ENCODE measurements at regions not wholly inside any gene's neighbourhood (a gene's known extent, or its start where the extent isn't known, plus 50 kb on each side); places are given as distances from the start of the nearest gene placed in this dataset.

DNA sequence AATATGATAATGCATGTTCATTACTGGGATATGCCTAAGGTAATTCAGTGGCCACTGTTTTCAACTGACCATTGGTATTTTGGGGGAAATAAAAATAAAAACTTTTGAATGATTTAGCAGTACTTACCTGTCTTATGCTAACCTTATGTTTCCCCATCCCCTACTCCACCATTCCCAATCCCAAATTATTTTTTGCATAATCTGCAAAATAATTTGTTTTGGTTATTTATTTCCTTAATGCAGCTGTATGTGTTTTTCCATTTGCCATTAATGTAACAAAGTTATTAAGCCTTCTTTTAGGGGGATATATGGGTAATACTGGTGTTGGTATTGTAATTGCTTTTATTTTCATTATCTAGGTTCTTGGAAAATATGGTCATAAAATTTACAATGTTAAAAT, 213.9 kb upstream of the GULP1 start:
- Histone ChIP-seq H3K4me3 (no peak overlapping the region), H3K27ac (no peak overlapping the region), H3K36me3 (no peaks in the 10 kb centered on the region), H3K9me3 (no peaks in the 10 kb centered on the region), H3K4me1 (no peaks in the 10 kb centered on the region), H3K27me3 (no peaks in the 10 kb centered on the region)
- TF ChIP-seq, protein P1, sequence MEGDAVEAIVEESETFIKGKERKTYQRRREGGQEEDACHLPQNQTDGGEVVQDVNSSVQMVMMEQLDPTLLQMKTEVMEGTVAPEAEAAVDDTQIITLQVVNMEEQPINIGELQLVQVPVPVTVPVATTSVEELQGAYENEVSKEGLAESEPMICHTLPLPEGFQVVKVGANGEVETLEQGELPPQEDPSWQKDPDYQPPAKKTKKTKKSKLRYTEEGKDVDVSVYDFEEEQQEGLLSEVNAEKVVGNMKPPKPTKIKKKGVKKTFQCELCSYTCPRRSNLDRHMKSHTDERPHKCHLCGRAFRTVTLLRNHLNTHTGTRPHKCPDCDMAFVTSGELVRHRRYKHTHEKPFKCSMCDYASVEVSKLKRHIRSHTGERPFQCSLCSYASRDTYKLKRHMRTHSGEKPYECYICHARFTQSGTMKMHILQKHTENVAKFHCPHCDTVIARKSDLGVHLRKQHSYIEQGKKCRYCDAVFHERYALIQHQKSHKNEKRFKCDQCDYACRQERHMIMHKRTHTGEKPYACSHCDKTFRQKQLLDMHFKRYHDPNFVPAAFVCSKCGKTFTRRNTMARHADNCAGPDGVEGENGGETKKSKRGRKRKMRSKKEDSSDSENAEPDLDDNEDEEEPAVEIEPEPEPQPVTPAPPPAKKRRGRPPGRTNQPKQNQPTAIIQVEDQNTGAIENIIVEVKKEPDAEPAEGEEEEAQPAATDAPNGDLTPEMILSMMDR (IDR thresholded peaks at IDR 0.05): no peak
- ATAC-seq (no peak), DNase-seq (no peak)
- intact Hi-C loops (cut with DNase I): no loop called here

DNA sequence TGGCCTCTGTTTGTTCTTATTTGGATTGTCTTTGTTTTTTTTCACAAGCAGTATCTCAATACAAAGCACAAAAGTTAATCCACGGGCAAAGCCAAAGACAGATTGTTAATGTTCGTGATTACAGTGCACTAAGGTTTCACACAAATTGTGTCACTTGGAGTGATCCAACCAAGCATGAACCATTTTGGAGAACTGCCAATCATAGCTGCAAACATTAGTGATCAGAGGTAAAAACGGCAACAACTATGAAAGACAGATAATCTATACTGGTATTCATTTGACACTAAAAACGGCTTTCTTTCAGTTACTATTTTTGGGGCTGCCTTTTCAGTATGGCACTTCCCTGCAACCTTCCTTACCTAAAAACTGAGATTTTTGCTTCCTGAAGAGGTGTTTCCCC, 213.1 kb upstream of the GULP1 start:
- Histone ChIP-seq H3K27me3 (no peaks in the 10 kb centered on the region), H3K27ac (no peak overlapping the region), H3K4me3 (no peak overlapping the region), H3K9me3 (no peaks in the 10 kb centered on the region), H3K36me3 (no peaks in the 10 kb centered on the region), H3K4me1 (no peaks in the 10 kb centered on the region)
- no peak for DNase-seq
- intact Hi-C loops (cut with DNase I): no loop called here
- no peak for ATAC-seq
- TF ChIP-seq, protein P1 (IDR thresholded peaks at IDR 0.05): no peak

DNA sequence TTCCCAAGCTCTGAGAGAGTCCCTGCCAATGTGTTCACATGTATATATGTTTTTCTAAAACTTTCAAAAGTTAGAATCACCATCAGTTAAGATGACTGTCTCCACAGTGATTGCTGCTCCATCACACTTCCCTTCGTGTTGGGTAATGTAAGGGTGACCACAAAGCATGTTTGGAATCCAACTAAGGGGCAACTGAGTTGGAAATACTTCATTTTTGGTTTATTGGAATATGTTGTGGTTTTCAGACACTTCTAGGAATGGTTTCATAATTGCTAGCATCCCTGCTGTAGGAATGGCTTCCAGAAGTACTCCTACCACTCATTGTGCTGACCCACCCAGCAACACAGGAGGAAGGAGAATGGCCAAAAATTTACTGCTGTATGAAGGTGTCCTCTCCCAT, 212.5 kb upstream of the GULP1 start:
- DNase-seq: no peak
- Histone ChIP-seq H3K4me1 (no peaks in the 10 kb centered on the region), H3K9me3 (no peaks in the 10 kb centered on the region), H3K27ac (no peak overlapping the region), H3K36me3 (no peaks in the 10 kb centered on the region), H3K4me3 (no peak overlapping the region), H3K27me3 (no peaks in the 10 kb centered on the region)
- no peak for ATAC-seq
- intact Hi-C loops (cut with DNase I): no loop called here
- TF ChIP-seq, protein P1 (IDR thresholded peaks at IDR 0.05): no peak

DNA sequence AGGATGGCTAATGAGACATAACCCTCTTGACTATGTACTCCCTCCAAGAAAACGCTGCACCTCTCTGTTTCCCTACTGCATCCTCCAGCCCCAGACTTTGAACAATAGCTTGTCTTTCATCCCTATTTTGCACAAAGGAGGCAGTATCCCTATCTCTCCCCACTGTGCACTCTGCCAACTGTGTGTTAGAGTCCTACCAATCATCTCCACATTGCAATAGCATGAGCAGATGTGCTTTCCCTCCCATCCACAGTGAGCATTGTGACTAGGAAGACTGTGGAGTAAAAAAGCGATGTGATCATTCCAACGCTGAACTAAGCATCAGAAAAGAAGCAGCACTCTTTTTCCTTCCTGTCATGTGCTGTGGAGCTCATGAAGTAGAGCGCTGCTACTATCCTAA, 206.3 kb upstream of the GULP1 start:
- ATAC-seq (no peak), DNase-seq (no peak)
- Histone ChIP-seq H3K27ac (no peak overlapping the region), H3K27me3 (no peaks in the 10 kb centered on the region), H3K4me1 (no peaks in the 10 kb centered on the region), H3K4me3 (no peak overlapping the region), H3K9me3 (no peaks in the 10 kb centered on the region), H3K36me3 (no peaks in the 10 kb centered on the region)
- intact Hi-C loops (cut with DNase I): no loop called here
- TF ChIP-seq, protein P1 (IDR thresholded peaks at IDR 0.05): no peak

DNA sequence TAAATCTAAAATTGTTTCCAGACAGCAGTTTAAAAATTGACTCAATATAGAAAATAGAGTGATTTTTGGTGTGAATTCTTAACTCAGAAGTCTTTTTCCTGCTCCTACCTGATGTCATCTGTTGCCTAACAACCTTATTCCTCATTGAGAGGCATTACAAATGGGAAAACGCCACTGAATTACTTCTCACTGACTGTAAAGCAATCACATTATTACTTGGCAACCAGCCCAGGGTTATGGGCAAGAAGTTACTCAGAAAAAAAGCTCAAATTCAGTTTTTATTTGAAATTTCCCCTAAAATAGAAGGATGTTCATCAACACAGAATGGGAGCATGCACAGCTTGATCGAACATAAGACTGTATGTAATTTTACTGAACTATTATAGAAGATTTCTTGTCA, 201.8 kb upstream of the GULP1 start:
- no peaks in the 10 kb centered on the region for H3K9me3 ChIP-seq
- ATAC-seq: no peak

DNA sequence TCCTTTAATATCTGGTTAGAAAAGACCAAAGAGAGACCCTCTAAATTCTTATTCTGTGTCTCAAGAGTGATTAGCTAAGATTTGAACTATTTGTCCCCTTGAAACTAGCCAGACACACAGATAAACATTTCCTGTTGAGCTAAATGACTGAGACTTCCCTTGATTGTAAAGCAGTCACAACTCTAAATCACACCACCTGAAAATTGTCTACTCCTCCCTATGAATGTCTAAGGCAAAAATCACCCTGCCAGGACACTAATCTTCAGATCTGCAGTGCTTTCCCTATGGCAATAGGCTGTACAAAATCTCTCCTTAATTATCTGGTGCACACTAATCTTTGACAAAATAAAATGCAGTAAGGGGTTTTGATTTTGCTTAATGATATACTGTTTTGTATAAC, 200.5 kb upstream of the GULP1 start:
- TF ChIP-seq, protein P1 (IDR thresholded peaks at IDR 0.05): no peak
- no peak for ATAC-seq

More for the DNA sequence above, 201.8 kb upstream of the GULP1 start:
- intact Hi-C loops (cut with DNase I): no loop called here
- Histone ChIP-seq H3K36me3 (no peaks in the 10 kb centered on the region), H3K27ac (no peak overlapping the region), H3K27me3 (no peaks in the 10 kb centered on the region), H3K4me1 (no peaks in the 10 kb centered on the region), H3K4me3 (no peak overlapping the region)
- no peak for DNase-seq
- TF ChIP-seq, protein P1 (IDR thresholded peaks at IDR 0.05): no peak

More for the DNA sequence above, 200.5 kb upstream of the GULP1 start:
- Histone ChIP-seq H3K36me3 (no peaks in the 10 kb centered on the region), H3K9me3 (no peaks in the 10 kb centered on the region), H3K27me3 (no peaks in the 10 kb centered on the region), H3K4me1 (no peaks in the 10 kb centered on the region), H3K27ac (no peak overlapping the region), H3K4me3 (no peak overlapping the region)
- DNase-seq: no peak
- intact Hi-C loops (cut with DNase I): no loop called here
